Astrocyte of the hippocampus (primary cell): ENCODE measurements at regions not wholly inside any gene's neighbourhood (a gene's known extent, or its start where the extent isn't known, plus 50 kb on each side); places are given as distances from the start of the nearest gene placed in this dataset.

Experiments
- DNase-seq: peaks from one replicate; pipeline ENCODE4 v3.0.0; 2011; ENCODE audit warnings: low read depth, low spot score

- no peak for DNase-seq
Measured at GRCh38 chr2:120898496-120898895, 162.8 kb downstream of the GLI2 start.

GRCh38 chr2:120898961-120899750, 163.5 kb downstream of the GLI2 start:
- DNase-seq: no peak

GRCh38 chr2:120899771-120900170, 164.1 kb downstream of the GLI2 start:
- no peak for DNase-seq

- no peak for DNase-seq
Measured at GRCh38 chr2:120901201-120901600, 165.5 kb downstream of the GLI2 start.

- DNase-seq: no peak
Measured at GRCh38 chr2:120902592-120902991, 166.9 kb downstream of the GLI2 start.

- no peak for DNase-seq
Measured at GRCh38 chr2:120904379-120904778, 168.7 kb downstream of the GLI2 start.

GRCh38 chr2:120904830-120905234, 169.2 kb downstream of the GLI2 start:
- no peak for DNase-seq

- DNase-seq: no peak
Measured at GRCh38 chr2:120905298-120905697, 169.6 kb downstream of the GLI2 start.

GRCh38 chr2:120905824-120906571, 170.3 kb downstream of the GLI2 start:
- DNase-seq: no peak

- no peak for DNase-seq
Measured at GRCh38 chr2:120906914-120907313, 171.2 kb downstream of the GLI2 start.

GRCh38 chr2:120907822-120908221, 172.2 kb downstream of the GLI2 start:
- no peak for DNase-seq

- DNase-seq: peak; percentile 67
Measured at GRCh38 chr2:120908314-120908975, 172.8 kb downstream of the GLI2 start.

- DNase-seq: no peak
Measured at GRCh38 chr2:120909102-120909501, 173.4 kb downstream of the GLI2 start.

GRCh38 chr2:120910164-120910563, 174.5 kb downstream of the GLI2 start:
- DNase-seq: no peak

- DNase-seq: no peak
Measured at GRCh38 chr2:120910956-120911951, 175.6 kb downstream of the GLI2 start.

- DNase-seq: no peak
Measured at GRCh38 chr2:120912101-120912985, 176.7 kb downstream of the GLI2 start.

- no peak for DNase-seq
Measured at GRCh38 chr2:120913972-120914838, 178.5 kb downstream of the GLI2 start.

- peak; percentile 93 for DNase-seq
Measured at GRCh38 chr2:120914839-120915521, 179.3 kb downstream of the GLI2 start.

GRCh38 chr2:120915670-120916069, 180.0 kb downstream of the GLI2 start:
- DNase-seq: peak; percentile 80
